OCI-LY7 (cell line): ENCODE measurements at regions not wholly inside any gene's neighbourhood (a gene's known extent, or its start where the extent isn't known, plus 50 kb on each side); places are given as distances from the start of the nearest gene placed in this dataset.

Experiments
- EZH2phosphoT487 ChIP-seq: fragments of 200-600 bp; sonication (generic); IDR thresholded peaks from 2 replicates; pipeline ENCODE4 v1.6.1; 2018; ENCODE audit warnings: low read depth, borderline replicate concordance, mild to moderate bottlenecking, mixed run types, antibody characterized with exemption, low read length, moderate library complexity, mixed read lengths
- TF ChIP-seq, protein P1 (sequence below): fragments of 200-600 bp; sonication (generic); conservative IDR thresholded peaks from 2 replicates; pipeline ENCODE4 v1.5.1; 2014; ENCODE audit warnings: mild to moderate bottlenecking, antibody characterized with exemption, low read length, moderate library complexity, mixed read lengths

DNA sequence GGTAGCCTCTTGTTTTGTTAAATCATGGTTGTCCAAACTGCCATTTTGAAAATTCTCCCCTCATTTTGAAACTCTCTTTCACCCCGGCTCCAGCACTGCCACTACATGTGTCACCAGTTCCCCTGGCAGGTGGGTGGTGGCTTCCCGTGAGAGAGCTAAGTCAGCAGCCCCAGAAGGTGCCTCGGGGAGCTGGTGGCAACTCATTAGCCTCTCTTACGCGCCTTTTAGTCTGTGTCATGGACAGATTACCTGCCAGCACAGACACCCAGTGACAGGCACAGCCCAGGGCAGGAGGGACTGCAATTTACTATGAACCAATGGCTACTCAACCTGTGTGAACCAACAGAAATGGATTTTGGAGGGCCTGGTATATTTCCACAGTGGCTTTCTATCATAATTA lies 147.1 kb upstream of the SASH1 start:
- TF ChIP-seq, protein P1, sequence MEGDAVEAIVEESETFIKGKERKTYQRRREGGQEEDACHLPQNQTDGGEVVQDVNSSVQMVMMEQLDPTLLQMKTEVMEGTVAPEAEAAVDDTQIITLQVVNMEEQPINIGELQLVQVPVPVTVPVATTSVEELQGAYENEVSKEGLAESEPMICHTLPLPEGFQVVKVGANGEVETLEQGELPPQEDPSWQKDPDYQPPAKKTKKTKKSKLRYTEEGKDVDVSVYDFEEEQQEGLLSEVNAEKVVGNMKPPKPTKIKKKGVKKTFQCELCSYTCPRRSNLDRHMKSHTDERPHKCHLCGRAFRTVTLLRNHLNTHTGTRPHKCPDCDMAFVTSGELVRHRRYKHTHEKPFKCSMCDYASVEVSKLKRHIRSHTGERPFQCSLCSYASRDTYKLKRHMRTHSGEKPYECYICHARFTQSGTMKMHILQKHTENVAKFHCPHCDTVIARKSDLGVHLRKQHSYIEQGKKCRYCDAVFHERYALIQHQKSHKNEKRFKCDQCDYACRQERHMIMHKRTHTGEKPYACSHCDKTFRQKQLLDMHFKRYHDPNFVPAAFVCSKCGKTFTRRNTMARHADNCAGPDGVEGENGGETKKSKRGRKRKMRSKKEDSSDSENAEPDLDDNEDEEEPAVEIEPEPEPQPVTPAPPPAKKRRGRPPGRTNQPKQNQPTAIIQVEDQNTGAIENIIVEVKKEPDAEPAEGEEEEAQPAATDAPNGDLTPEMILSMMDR, result no peak
- TF ChIP-seq EZH2phosphoT487, result no peak
